ENCODE measurements at regions not wholly inside any gene's neighbourhood (a gene's known extent, or its start where the extent isn't known, plus 50 kb on each side); places are given as distances from the start of the nearest gene placed in this dataset.
A peak's percentile ranks its signal among the peaks of the same experiment; 100 is the strongest.

GRCh38 chr12:83826112-83826511 lies 1086.5 kb downstream of the SLC6A15 start:
- no peak for TF ChIP-seq POLR2A (IDR thresholded peaks at IDR 0.05; ENCODE audit: low read depth, low read length)
- peak; percentile 56 for TF ChIP-seq CTCF (conservative IDR thresholded peaks at IDR 0.05; ENCODE audit: low read depth, low read length)
- TF ChIP-seq MAZ (IDR thresholded peaks at IDR 0.05; ENCODE audit: borderline replicate concordance, low read depth, low read length): no peak
- no peak for TF ChIP-seq BHLHE40 (IDR thresholded peaks at IDR 0.05; ENCODE audit: low read depth, low read length)
- no peak for TF ChIP-seq RFX5 (IDR thresholded peaks at IDR 0.05; ENCODE audit: low read depth, low read length)
- TF ChIP-seq RAD21 (IDR thresholded peaks at IDR 0.05; ENCODE audit: low read length): peak; percentile 52

Data from IMR-90 (cell line).